ENCODE measurements at regions not wholly inside any gene's neighbourhood (a gene's known extent, or its start where the extent isn't known, plus 50 kb on each side); places are given as distances from the start of the nearest gene placed in this dataset.

DNA sequence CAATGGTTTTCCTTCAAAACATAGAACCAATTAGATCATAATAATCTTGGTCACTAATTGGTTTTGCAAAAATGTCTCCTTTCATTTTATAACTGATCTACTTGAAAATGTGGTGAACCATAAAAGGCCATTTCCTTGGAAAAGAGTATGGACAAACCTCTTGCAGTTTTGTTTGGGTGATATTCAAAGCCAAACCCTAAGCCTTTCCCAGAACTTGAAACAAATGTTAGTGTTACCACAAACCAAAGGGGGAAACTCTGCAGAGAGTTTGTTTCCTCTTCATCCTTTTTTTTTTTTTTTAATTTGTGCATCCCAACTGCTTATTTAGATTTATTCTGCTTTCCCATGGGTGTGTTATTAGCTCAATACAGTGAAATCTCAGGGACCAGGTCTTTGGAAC is 204.4 kb upstream of the ADAMTSL1 start:
- DNase-seq = no peak
- no peaks in the 10 kb centered on the region for H3K79me2 ChIP-seq (ENCODE audit: insufficient read depth, low read length)

More for the DNA sequence above, 204.4 kb upstream of the ADAMTSL1 start:
- Histone ChIP-seq H3K56ac (ENCODE audit: insufficient read length, low read depth, low read length) (no peak overlapping the region), H2BK5ac (ENCODE audit: insufficient read length, low read length) (no peak overlapping the region), H3K4me1 (ENCODE audit: insufficient read depth, low read length) (no peaks in the 10 kb centered on the region), H3K27ac (ENCODE audit: insufficient read length, low read depth, low read length) (no peak overlapping the region), H3K9ac (ENCODE audit: extremely low read depth, insufficient read length, low read length) (no peak overlapping the region), H4K8ac (replicated peaks; ENCODE audit: insufficient read length, low read depth, low read length) (no peak overlapping the region), H3K23me2 (ENCODE audit: insufficient read length, low read depth, low read length, poor library complexity, severe bottlenecking) (no peaks in the 10 kb centered on the region), H3K23ac (ENCODE audit: insufficient read length, low read depth, low read length) (no peak overlapping the region), H2AFZ (ENCODE audit: low read length) (no peak overlapping the region), H2BK12ac (ENCODE audit: insufficient read length, low read depth, low read length) (no peak overlapping the region), H3K79me1 (ENCODE audit: insufficient read depth, low read depth, low read length, poor library complexity, severe bottlenecking) (no peaks in the 10 kb centered on the region), H3K14ac (ENCODE audit: insufficient read depth, low read length) (no peak overlapping the region), H2BK120ac (ENCODE audit: low read depth, low read length, poor library complexity, severe bottlenecking) (no peak overlapping the region), H4K5ac (ENCODE audit: insufficient read length, low read depth, low read length) (no peak overlapping the region), H3T11ph (ENCODE audit: low read length) (no peak overlapping the region), H4K20me1 (ENCODE audit: control insufficient read depth, insufficient read depth, insufficient read length) (no peaks in the 10 kb centered on the region), H3K18ac (ENCODE audit: insufficient read length, low read depth, low read length) (no peak overlapping the region), H3K27me3 (ENCODE audit: insufficient read depth, low read length) (no peaks in the 10 kb centered on the region), H2BK15ac (ENCODE audit: low read depth, low read length) (no peak overlapping the region), H3K4ac (ENCODE audit: low read depth, low read length) (no peak overlapping the region), H3K4me2 (ENCODE audit: insufficient read depth, insufficient read length, low read length) (no peak overlapping the region), H3K9me3 (ENCODE audit: control insufficient read depth, low read depth, low read length) (no peaks in the 10 kb centered on the region), H2BK20ac (ENCODE audit: low read depth, low read length, poor library complexity, severe bottlenecking) (no peak overlapping the region), H2AK5ac (ENCODE audit: insufficient read length, low read length) (no peak overlapping the region), H4K91ac (ENCODE audit: insufficient read length, low read depth, low read length) (no peak overlapping the region)
- no peaks in the 10 kb centered on the region for H3K27me3 Mint-ChIP-seq (ENCODE audit: low read depth)
- H3K4me3 Mint-ChIP-seq = no peak overlapping the region
- no peak overlapping the region for H3K27ac Mint-ChIP-seq
- TF ChIP-seq, protein P1, sequence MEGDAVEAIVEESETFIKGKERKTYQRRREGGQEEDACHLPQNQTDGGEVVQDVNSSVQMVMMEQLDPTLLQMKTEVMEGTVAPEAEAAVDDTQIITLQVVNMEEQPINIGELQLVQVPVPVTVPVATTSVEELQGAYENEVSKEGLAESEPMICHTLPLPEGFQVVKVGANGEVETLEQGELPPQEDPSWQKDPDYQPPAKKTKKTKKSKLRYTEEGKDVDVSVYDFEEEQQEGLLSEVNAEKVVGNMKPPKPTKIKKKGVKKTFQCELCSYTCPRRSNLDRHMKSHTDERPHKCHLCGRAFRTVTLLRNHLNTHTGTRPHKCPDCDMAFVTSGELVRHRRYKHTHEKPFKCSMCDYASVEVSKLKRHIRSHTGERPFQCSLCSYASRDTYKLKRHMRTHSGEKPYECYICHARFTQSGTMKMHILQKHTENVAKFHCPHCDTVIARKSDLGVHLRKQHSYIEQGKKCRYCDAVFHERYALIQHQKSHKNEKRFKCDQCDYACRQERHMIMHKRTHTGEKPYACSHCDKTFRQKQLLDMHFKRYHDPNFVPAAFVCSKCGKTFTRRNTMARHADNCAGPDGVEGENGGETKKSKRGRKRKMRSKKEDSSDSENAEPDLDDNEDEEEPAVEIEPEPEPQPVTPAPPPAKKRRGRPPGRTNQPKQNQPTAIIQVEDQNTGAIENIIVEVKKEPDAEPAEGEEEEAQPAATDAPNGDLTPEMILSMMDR (conservative IDR thresholded peaks at IDR 0.05) = no peak
- peaks cover 0 to 11% (median 0%) of the 10 kb centered on the region in 3 experiments; a peak in 3 of 7 replicates for H3K36me3 Mint-ChIP-seq (ENCODE audit: insufficient read depth in 1 of 3, low read depth in 3 of 3)
- H3K9me3 Mint-ChIP-seq = peaks cover 8 to 14% of the 10 kb centered on the region in 2 experiments; a peak in 4 of 5 replicates
- H3K4me1 Mint-ChIP-seq = peaks cover 0 to 3% of the 10 kb centered on the region in 2 experiments; a peak in 1 of 4 replicates
